ENCODE measurements at regions not wholly inside any gene's neighbourhood (a gene's known extent, or its start where the extent isn't known, plus 50 kb on each side); places are given as distances from the start of the nearest gene placed in this dataset.

GRCh38 chr12:28083840-28084678 lies 106.2 kb upstream of the CCDC91 start:
- H3K27ac ChIP-seq: no peak overlapping the region
- no peak for TF ChIP-seq CTCF (conservative IDR thresholded peaks at IDR 0.05)
- no peak for TF ChIP-seq ZFX (IDR thresholded peaks at IDR 0.05)

- no peak overlapping the region for H3K27ac ChIP-seq
- no peak for TF ChIP-seq ZFX (IDR thresholded peaks at IDR 0.05)
- TF ChIP-seq CTCF (conservative IDR thresholded peaks at IDR 0.05): no peak
Measured at GRCh38 chr12:28086521-28087155, 103.6 kb upstream of the CCDC91 start.

GRCh38 chr12:28088566-28089272 lies 101.5 kb upstream of the CCDC91 start:
- H3K27ac ChIP-seq: no peak overlapping the region
- TF ChIP-seq ZFX (IDR thresholded peaks at IDR 0.05): no peak
- TF ChIP-seq CTCF (conservative IDR thresholded peaks at IDR 0.05): no peak

GRCh38 chr12:28089338-28089737 lies 100.9 kb upstream of the CCDC91 start:
- TF ChIP-seq ZFX (IDR thresholded peaks at IDR 0.05): no peak
- no peak for TF ChIP-seq CTCF (conservative IDR thresholded peaks at IDR 0.05)
- H3K27ac ChIP-seq: no peak overlapping the region

- TF ChIP-seq CTCF (conservative IDR thresholded peaks at IDR 0.05) (no peak), ZFX (IDR thresholded peaks at IDR 0.05) (no peak)
Measured at GRCh38 chr12:28090835-28091234, 99.4 kb upstream of the CCDC91 start.

GRCh38 chr12:28092396-28092795 lies 97.9 kb upstream of the CCDC91 start:
- H3K27ac ChIP-seq: no peak overlapping the region
- TF ChIP-seq ZFX (IDR thresholded peaks at IDR 0.05) (no peak), CTCF (conservative IDR thresholded peaks at IDR 0.05) (no peak)

More at GRCh38 chr12:28090835-28091234, 99.4 kb upstream of the CCDC91 start:
- no peak overlapping the region for H3K27ac ChIP-seq

- TF ChIP-seq ZFX (IDR thresholded peaks at IDR 0.05): no peak
- TF ChIP-seq CTCF (conservative IDR thresholded peaks at IDR 0.05): no peak
- no peak overlapping the region for H3K27ac ChIP-seq
Measured at GRCh38 chr12:28096649-28097048, 93.6 kb upstream of the CCDC91 start.

Measured in C4-2B (cell line).